ENCODE measurements at regions not wholly inside any gene's neighbourhood (a gene's known extent, or its start where the extent isn't known, plus 50 kb on each side); places are given as distances from the start of the nearest gene placed in this dataset.

- Histone ChIP-seq H3K36me3 (ENCODE audit: insufficient read depth, low read length) (no peaks in the 10 kb centered on the region), H2AFZ (ENCODE audit: low read length) (no peak overlapping the region), H3K4me1 (ENCODE audit: insufficient read depth, low read length, severe bottlenecking) (no peaks in the 10 kb centered on the region), H3K27ac (ENCODE audit: low read depth, low read length, poor library complexity, severe bottlenecking) (no peak overlapping the region), H3F3A (ENCODE audit: insufficient read depth, low read length) (no peaks in the 10 kb centered on the region), H3K9me3 (ENCODE audit: low read length) (no peaks in the 10 kb centered on the region), H3K9me2 (ENCODE audit: low read depth, low read length) (no peaks in the 10 kb centered on the region), H3K4me3 (ENCODE audit: low read depth, low read length, poor library complexity, severe bottlenecking) (no peak overlapping the region), H4K20me1 (ENCODE audit: insufficient read depth, low read length) (no peaks in the 10 kb centered on the region), H3K79me2 (ENCODE audit: insufficient read depth, low read length) (no peaks in the 10 kb centered on the region), H3K27me3 (ENCODE audit: insufficient read depth, low read length) (no peaks in the 10 kb centered on the region; the same call in 1 of the 2 replicates), H3K4me2 (ENCODE audit: low read length) (no peak overlapping the region), H3K9ac (ENCODE audit: low read length) (no peak overlapping the region)
- no peak for TF ChIP-seq EZH2 (IDR thresholded peaks at IDR 0.05; ENCODE audit: borderline replicate concordance, low read length)
- TF ChIP-seq CTCF (IDR thresholded peaks at IDR 0.05; ENCODE audit: low read length) = no peak
Observed at GRCh38 chr1:93771843-93772242, 90.2 kb upstream of the BCAR3 start.

- TF ChIP-seq CTCF (IDR thresholded peaks at IDR 0.05; ENCODE audit: low read length) = no peak
- no peak for TF ChIP-seq EZH2 (IDR thresholded peaks at IDR 0.05; ENCODE audit: borderline replicate concordance, low read length)
- no peaks in the 10 kb centered on the region for H3K79me2 ChIP-seq (ENCODE audit: insufficient read depth, low read length)
- no peak overlapping the region for H3K9ac ChIP-seq (ENCODE audit: low read length)
- no peaks in the 10 kb centered on the region for H3K36me3 ChIP-seq (ENCODE audit: insufficient read depth, low read length)
- no peak overlapping the region for H3K27ac ChIP-seq (ENCODE audit: low read depth, low read length, poor library complexity, severe bottlenecking)
- no peaks in the 10 kb centered on the region for H4K20me1 ChIP-seq (ENCODE audit: insufficient read depth, low read length)
- no peak overlapping the region for H2AFZ ChIP-seq (ENCODE audit: low read length)
- H3K9me3 ChIP-seq (ENCODE audit: low read length) = no peaks in the 10 kb centered on the region
- no peaks in the 10 kb centered on the region for H3F3A ChIP-seq (ENCODE audit: insufficient read depth, low read length)
- no peak overlapping the region for H3K4me3 ChIP-seq (ENCODE audit: low read depth, low read length, poor library complexity, severe bottlenecking)
- no peaks in the 10 kb centered on the region for H3K9me2 ChIP-seq (ENCODE audit: low read depth, low read length)
- H3K4me1 ChIP-seq (ENCODE audit: insufficient read depth, low read length, severe bottlenecking) = no peaks in the 10 kb centered on the region
- H3K4me2 ChIP-seq (ENCODE audit: low read length) = no peak overlapping the region
- no peaks in the 10 kb centered on the region; the same call in 1 of the 2 replicates for H3K27me3 ChIP-seq (ENCODE audit: insufficient read depth, low read length)
Observed at GRCh38 chr1:93770640-93771039, 89.0 kb upstream of the BCAR3 start.

- no peaks in the 10 kb centered on the region for H3K27me3 ChIP-seq (ENCODE audit: insufficient read depth, low read length)
- no peaks in the 10 kb centered on the region for H4K20me1 ChIP-seq (ENCODE audit: insufficient read depth, low read length)
- TF ChIP-seq CTCF (IDR thresholded peaks at IDR 0.05; ENCODE audit: low read length) (no peak), EZH2 (IDR thresholded peaks at IDR 0.05; ENCODE audit: borderline replicate concordance, low read length) (no peak)
- no peaks in the 10 kb centered on the region for H3F3A ChIP-seq (ENCODE audit: insufficient read depth, low read length)
- H3K79me2 ChIP-seq (ENCODE audit: insufficient read depth, low read length) = no peaks in the 10 kb centered on the region
- H3K27ac ChIP-seq (ENCODE audit: low read depth, low read length, poor library complexity, severe bottlenecking) = no peak overlapping the region
- no peaks in the 10 kb centered on the region for H3K36me3 ChIP-seq (ENCODE audit: insufficient read depth, low read length)
- H3K9me3 ChIP-seq (ENCODE audit: low read length) = no peaks in the 10 kb centered on the region
- H3K9me2 ChIP-seq (ENCODE audit: low read depth, low read length) = no peaks in the 10 kb centered on the region
- H3K4me2 ChIP-seq (ENCODE audit: low read length) = no peak overlapping the region
- H3K9ac ChIP-seq (ENCODE audit: low read length) = no peak overlapping the region
- H3K4me1 ChIP-seq (ENCODE audit: insufficient read depth, low read length, severe bottlenecking) = no peaks in the 10 kb centered on the region
- H2AFZ ChIP-seq (ENCODE audit: low read length) = no peak overlapping the region
- H3K4me3 ChIP-seq (ENCODE audit: low read depth, low read length, poor library complexity, severe bottlenecking) = no peak overlapping the region
Observed at GRCh38 chr1:93769777-93770176, 88.1 kb upstream of the BCAR3 start.
